H9 (cell line): ENCODE measurements at regions not wholly inside any gene's neighbourhood (a gene's known extent, or its start where the extent isn't known, plus 50 kb on each side); places are given as distances from the start of the nearest gene placed in this dataset.

Experiments used
- DNase-seq: peaks from one replicate; pipeline ENCODE4 v3.0.0-alpha.2; 2017
- H2AFZ ChIP-seq: one replicate; pipeline ENCODE4 v1.6.1; 2013; ENCODE audit warnings: mild to moderate bottlenecking, low read length, control low read depth, moderate library complexity
- H2AK5ac ChIP-seq: 2 replicates; pipeline ENCODE4 v1.6.1; 2013; ENCODE audit warnings: low read length, control low read depth, mixed read lengths; ENCODE audit not compliant: insufficient read length
- H2BK120ac ChIP-seq: one replicate; pipeline ENCODE4 v1.6.1; 2013; ENCODE audit warnings: low read depth, mild to moderate bottlenecking, low read length, control low read depth, inconsistent platforms; ENCODE audit not compliant: poor library complexity, severe bottlenecking
- H2BK12ac ChIP-seq: 2 replicates; pipeline ENCODE4 v1.6.1; 2013; ENCODE audit warnings: low read length, control low read depth, mixed read lengths, low read depth; ENCODE audit not compliant: insufficient read length
- H2BK15ac ChIP-seq: 2 replicates; pipeline ENCODE4 v1.6.1; 2013; ENCODE audit warnings: low read depth, low read length, control low read depth
- H2BK20ac ChIP-seq: one replicate; pipeline ENCODE4 v1.6.1; 2013; ENCODE audit warnings: low read depth, mild to moderate bottlenecking, low read length, control low read depth, inconsistent platforms; ENCODE audit not compliant: poor library complexity, severe bottlenecking
- H2BK5ac ChIP-seq: 2 replicates; pipeline ENCODE4 v1.6.1; 2013; ENCODE audit warnings: low read length, control low read depth, mixed read lengths; ENCODE audit not compliant: insufficient read length
- H3K14ac ChIP-seq: 2 replicates; pipeline ENCODE4 v1.6.1; 2013; ENCODE audit warnings: low read length, control low read depth; ENCODE audit not compliant: insufficient read depth
- H3K18ac ChIP-seq: 2 replicates; pipeline ENCODE4 v1.6.1; 2013; ENCODE audit warnings: low read depth, mild to moderate bottlenecking, mixed read lengths, low read length, control low read depth; ENCODE audit not compliant: insufficient read length
- H3K23ac ChIP-seq: 2 replicates; pipeline ENCODE4 v1.6.1; 2013; ENCODE audit warnings: low read length, control low read depth, mixed read lengths, low read depth; ENCODE audit not compliant: insufficient read length
- H3K23me2 ChIP-seq: 2 replicates; pipeline ENCODE4 v1.6.1; 2013; ENCODE audit warnings: low read depth, mild to moderate bottlenecking, mixed read lengths, low read length, control low read depth; ENCODE audit not compliant: insufficient read length, poor library complexity, severe bottlenecking
- H3K27ac ChIP-seq: 2 replicates; pipeline ENCODE4 v1.5.1; 2013; ENCODE audit warnings: low read length, control low read depth, mixed read lengths, low read depth; ENCODE audit not compliant: insufficient read length
- H3K27me3 ChIP-seq: 2 replicates; pipeline ENCODE4 v1.6.1; 2013; ENCODE audit warnings: low read length, control low read depth, inconsistent platforms; ENCODE audit not compliant: insufficient read depth
- H3K4ac ChIP-seq: 2 replicates; pipeline ENCODE4 v1.6.1; 2013; ENCODE audit warnings: low read depth, mild to moderate bottlenecking, control low read depth, inconsistent platforms, low read length, moderate library complexity
- H3K4me1 ChIP-seq: 2 replicates; pipeline ENCODE4 v1.6.1; 2013; ENCODE audit warnings: low read length, control low read depth, inconsistent platforms; ENCODE audit not compliant: insufficient read depth
- H3K4me2 ChIP-seq: 2 replicates; pipeline ENCODE4 v1.6.1; 2013; ENCODE audit warnings: low read length, control low read depth, mixed read lengths; ENCODE audit not compliant: insufficient read length, insufficient read depth
- H3K56ac ChIP-seq: 2 replicates; pipeline ENCODE4 v1.6.1; 2013; ENCODE audit warnings: low read depth, mild to moderate bottlenecking, mixed read lengths, low read length, control low read depth; ENCODE audit not compliant: insufficient read length
- H3K79me1 ChIP-seq: 2 replicates; pipeline ENCODE4 v1.6.1; 2013; ENCODE audit warnings: low read depth, mild to moderate bottlenecking, moderate library complexity, low read length, control low read depth, inconsistent platforms; ENCODE audit not compliant: insufficient read depth, poor library complexity, severe bottlenecking
- H3K79me2 ChIP-seq: 2 replicates; pipeline ENCODE4 v1.6.1; 2013; ENCODE audit warnings: low read length, control low read depth, inconsistent platforms; ENCODE audit not compliant: insufficient read depth
- H3K9ac ChIP-seq: 2 replicates; pipeline ENCODE4 v1.6.1; 2013; ENCODE audit warnings: low read length, control low read depth, mixed read lengths; ENCODE audit not compliant: insufficient read length; ENCODE audit errors: extremely low read depth
- H3K9me3 ChIP-seq: one replicate; pipeline ENCODE4 v1.6.1; 2013; ENCODE audit warnings: low read depth, low read length, inconsistent platforms; ENCODE audit not compliant: control insufficient read depth
- H3T11ph ChIP-seq: one replicate; pipeline ENCODE4 v1.6.1; 2013; ENCODE audit warnings: mild to moderate bottlenecking, low read length, control low read depth, inconsistent platforms
- H4K20me1 ChIP-seq: one replicate; pipeline ENCODE4 v1.6.1; 2013; ENCODE audit not compliant: control insufficient read depth, insufficient read length, insufficient read depth
- H4K5ac ChIP-seq: 2 replicates; pipeline ENCODE4 v1.6.1; 2013; ENCODE audit warnings: low read depth, mild to moderate bottlenecking, mixed read lengths, low read length, control low read depth; ENCODE audit not compliant: insufficient read length
- H4K8ac ChIP-seq: replicated peaks from 2 replicates; pipeline ENCODE4 v1.6.1; 2013; ENCODE audit warnings: low read length, control low read depth, mixed read lengths, low read depth; ENCODE audit not compliant: insufficient read length
- H4K91ac ChIP-seq: 2 replicates; pipeline ENCODE4 v1.6.1; 2013; ENCODE audit warnings: low read depth, mild to moderate bottlenecking, moderate library complexity, mixed read lengths, low read length, control low read depth; ENCODE audit not compliant: insufficient read length
- H3K27ac Mint-ChIP-seq, 3 experiments: 2 replicates in 2 of 3; 3 replicates in 1 of 3; pipeline ENCODE4 v1.8.0; 2020 to 2021; ENCODE audit warnings: mixed read lengths in 3 of 3, mild to moderate bottlenecking in 1 of 3, moderate library complexity in 1 of 3
- H3K27me3 Mint-ChIP-seq: 2 replicates; pipeline ENCODE4 v1.8.0; 2021; ENCODE audit warnings: low read depth, mild to moderate bottlenecking, moderate library complexity, mixed read lengths
- H3K36me3 Mint-ChIP-seq, 3 experiments: 2 replicates in 2 of 3; 3 replicates in 1 of 3; pipeline ENCODE4 v1.8.0; 2020 to 2021; ENCODE audit warnings: low read depth in 3 of 3, mixed read lengths in 3 of 3; ENCODE audit not compliant: insufficient read depth in 1 of 3
- H3K4me1 Mint-ChIP-seq, 2 experiments: 2 replicates each; pipeline ENCODE4 v1.8.0; 2020; ENCODE audit warnings: mixed read lengths in 2 of 2
- H3K4me3 Mint-ChIP-seq, 2 experiments: 2 replicates in 1 of 2; 3 replicates in 1 of 2; pipeline ENCODE4 v1.8.0; 2020 to 2021; ENCODE audit warnings: mild to moderate bottlenecking in 2 of 2, mixed read lengths in 2 of 2, moderate library complexity in 1 of 2
- H3K9me3 Mint-ChIP-seq, 2 experiments: 2 replicates in 1 of 2; 3 replicates in 1 of 2; pipeline ENCODE4 v1.8.0; 2020; ENCODE audit warnings: mild to moderate bottlenecking in 2 of 2, mixed read lengths in 2 of 2, moderate library complexity in 1 of 2
- WGBS: extraction: QIAGEN DNeasy Blood & Tissue Kit; methylation state at CpG from one replicate; pipeline ENCODE4 v1.1.7; 2013; ENCODE audit warnings: missing lambda C conversion rate, low lambda C conversion rate, mixed read lengths; ENCODE audit not compliant: insufficient read length; ENCODE audit errors: extremely low coverage; 5-methylcytosine and 5-hydroxymethylcytosine counted together
- TF ChIP-seq, protein P1 (sequence below): fragments of 200-600 bp; sonication (generic); conservative IDR thresholded peaks from 3 replicates; pipeline ENCODE4 v1.8.0; 2021; ENCODE audit warnings: antibody characterized with exemption, mild to moderate bottlenecking

GRCh38 chr2:58364098-58364497, 123.0 kb upstream of the FANCL start:
- H3K18ac ChIP-seq: no peak overlapping the region
- Mint-ChIP-seq H3K4me1 (peaks cover 1 to 5% of the 10 kb centered on the region in 2 experiments), H3K4me3 (no peak overlapping the region), H3K27ac (no peak overlapping the region), H3K36me3 (no peaks in the 10 kb centered on the region), H3K9me3 (no peaks in the 10 kb centered on the region), H3K27me3 (no peaks in the 10 kb centered on the region)
- H2BK15ac ChIP-seq: no peak overlapping the region
- H4K20me1 ChIP-seq: no peaks in the 10 kb centered on the region
- no peak overlapping the region for H3K23ac ChIP-seq
- H2AK5ac ChIP-seq: no peak overlapping the region
- no peaks in the 10 kb centered on the region for H3K79me2 ChIP-seq
- no peak overlapping the region for H2BK120ac ChIP-seq
- no peak overlapping the region for H2BK12ac ChIP-seq
- H4K91ac ChIP-seq: no peak overlapping the region
- WGBS: no CpG with 5 or more reads among the region's 4 CpGs
- H3K14ac ChIP-seq: no peak overlapping the region
- no peaks in the 10 kb centered on the region for H3K9me3 ChIP-seq
- no peak overlapping the region for H3T11ph ChIP-seq
- H2BK20ac ChIP-seq: no peak overlapping the region
- H3K79me1 ChIP-seq: no peaks in the 10 kb centered on the region
- H3K4me1 ChIP-seq: no peaks in the 10 kb centered on the region
- no peak overlapping the region for H2BK5ac ChIP-seq
- H3K9ac ChIP-seq: no peak overlapping the region
- no peak overlapping the region for H4K5ac ChIP-seq
- H2AFZ ChIP-seq: no peak overlapping the region
- no peak overlapping the region for H3K4me2 ChIP-seq
- no peaks in the 10 kb centered on the region for H3K23me2 ChIP-seq
- no peak overlapping the region for H3K27ac ChIP-seq
- TF ChIP-seq, protein P1, sequence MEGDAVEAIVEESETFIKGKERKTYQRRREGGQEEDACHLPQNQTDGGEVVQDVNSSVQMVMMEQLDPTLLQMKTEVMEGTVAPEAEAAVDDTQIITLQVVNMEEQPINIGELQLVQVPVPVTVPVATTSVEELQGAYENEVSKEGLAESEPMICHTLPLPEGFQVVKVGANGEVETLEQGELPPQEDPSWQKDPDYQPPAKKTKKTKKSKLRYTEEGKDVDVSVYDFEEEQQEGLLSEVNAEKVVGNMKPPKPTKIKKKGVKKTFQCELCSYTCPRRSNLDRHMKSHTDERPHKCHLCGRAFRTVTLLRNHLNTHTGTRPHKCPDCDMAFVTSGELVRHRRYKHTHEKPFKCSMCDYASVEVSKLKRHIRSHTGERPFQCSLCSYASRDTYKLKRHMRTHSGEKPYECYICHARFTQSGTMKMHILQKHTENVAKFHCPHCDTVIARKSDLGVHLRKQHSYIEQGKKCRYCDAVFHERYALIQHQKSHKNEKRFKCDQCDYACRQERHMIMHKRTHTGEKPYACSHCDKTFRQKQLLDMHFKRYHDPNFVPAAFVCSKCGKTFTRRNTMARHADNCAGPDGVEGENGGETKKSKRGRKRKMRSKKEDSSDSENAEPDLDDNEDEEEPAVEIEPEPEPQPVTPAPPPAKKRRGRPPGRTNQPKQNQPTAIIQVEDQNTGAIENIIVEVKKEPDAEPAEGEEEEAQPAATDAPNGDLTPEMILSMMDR: no peak
- H3K56ac ChIP-seq: no peak overlapping the region
- no peak overlapping the region for H4K8ac ChIP-seq
- no peak overlapping the region for H3K4ac ChIP-seq
- DNase-seq: no peak
- no peaks in the 10 kb centered on the region for H3K27me3 ChIP-seq
